Left ventricle myocardium inferior (tissue), 1 donor: ENCODE measurements at regions not wholly inside any gene's neighbourhood (a gene's known extent, or its start where the extent isn't known, plus 50 kb on each side); places are given as distances from the start of the nearest gene placed in this dataset.

ENCODE experiments used
- DNase-seq: peaks from one replicate; pipeline ENCODE4 v3.0.0-alpha.2; 2020
- H3K27ac ChIP-seq: fragments of 200-600 bp; replicated peaks from 2 replicates; pipeline ENCODE4 v1.8.0; 2021
- H3K27me3 ChIP-seq: fragments of 200-600 bp; 2 replicates; pipeline ENCODE4 v1.8.0; 2021; ENCODE audit warnings: low read depth
- H3K36me3 ChIP-seq: fragments of 200-600 bp; 2 replicates; pipeline ENCODE4 v1.8.0; 2021
- H3K4me1 ChIP-seq: fragments of 200-600 bp; 2 replicates; pipeline ENCODE4 v1.8.0; 2021
- H3K4me3 ChIP-seq: fragments of 200-600 bp; 2 replicates; pipeline ENCODE4 v1.8.0; 2021; ENCODE audit warnings: mild to moderate bottlenecking, moderate library complexity
- H3K9me3 ChIP-seq: fragments of 200-600 bp; replicated peaks from 2 replicates; pipeline ENCODE4 v1.8.0; 2021
- intact Hi-C: fragments of 100-400 bp; cut with micrococcal nuclease; formaldehyde crosslinking; loops from one replicate; pipeline ENCODE4 v1.11.0; 2022
- TF ChIP-seq, protein P1 (sequence below): fragments of 200-600 bp; IDR thresholded peaks from 2 replicates; pipeline ENCODE4 v1.8.0; 2021; ENCODE audit warnings: antibody characterized with exemption, mild to moderate bottlenecking, borderline replicate concordance
- donor health status: DM: no; HTN: yes; CAD: no; lungs with severe emphysema.

DNA sequence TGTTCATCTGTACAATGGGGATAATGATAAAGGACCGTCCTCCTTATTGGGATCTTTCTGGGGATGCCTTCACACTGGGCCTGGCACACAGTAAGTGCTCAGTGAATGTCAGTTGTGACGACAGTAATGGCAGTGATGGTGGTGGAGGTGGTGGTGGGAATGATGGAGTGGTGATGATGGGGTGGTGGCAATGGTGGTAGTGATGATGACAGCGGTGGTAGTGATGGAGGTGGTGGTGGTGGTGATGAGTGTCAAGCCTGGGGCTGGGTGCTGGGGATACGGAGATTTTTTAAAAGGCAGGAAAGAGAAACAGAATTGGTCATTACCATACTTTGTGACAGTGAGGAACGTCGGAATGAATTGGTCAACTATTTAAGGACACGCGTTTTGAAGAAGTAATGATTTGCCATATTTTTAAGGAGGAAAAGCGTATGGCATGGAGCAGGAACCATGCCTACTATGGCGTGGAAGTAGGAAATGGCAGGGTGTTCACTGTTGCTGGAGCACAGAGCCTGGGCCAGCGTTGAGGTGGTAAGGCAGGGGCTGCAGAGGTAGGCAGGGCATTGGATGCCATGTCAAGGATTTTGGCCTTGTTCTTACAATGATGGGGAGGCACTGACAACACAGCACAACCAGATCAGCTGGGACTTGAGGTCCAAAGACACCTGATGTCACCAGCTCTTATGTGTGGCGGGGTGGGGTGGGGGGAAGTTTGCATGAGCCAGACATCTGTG lies 128.7 kb downstream of the ACTL8 start:
- Histone ChIP-seq H3K9me3 (no peaks in the 10 kb centered on the region), H3K36me3 (no peaks in the 10 kb centered on the region), H3K4me3 (no peak overlapping the region), H3K27ac (no peak overlapping the region), H3K27me3 (peaks cover 28% of the 10 kb centered on the region), H3K4me1 (peaks cover 25% of the 10 kb centered on the region)
- TF ChIP-seq, protein P1, sequence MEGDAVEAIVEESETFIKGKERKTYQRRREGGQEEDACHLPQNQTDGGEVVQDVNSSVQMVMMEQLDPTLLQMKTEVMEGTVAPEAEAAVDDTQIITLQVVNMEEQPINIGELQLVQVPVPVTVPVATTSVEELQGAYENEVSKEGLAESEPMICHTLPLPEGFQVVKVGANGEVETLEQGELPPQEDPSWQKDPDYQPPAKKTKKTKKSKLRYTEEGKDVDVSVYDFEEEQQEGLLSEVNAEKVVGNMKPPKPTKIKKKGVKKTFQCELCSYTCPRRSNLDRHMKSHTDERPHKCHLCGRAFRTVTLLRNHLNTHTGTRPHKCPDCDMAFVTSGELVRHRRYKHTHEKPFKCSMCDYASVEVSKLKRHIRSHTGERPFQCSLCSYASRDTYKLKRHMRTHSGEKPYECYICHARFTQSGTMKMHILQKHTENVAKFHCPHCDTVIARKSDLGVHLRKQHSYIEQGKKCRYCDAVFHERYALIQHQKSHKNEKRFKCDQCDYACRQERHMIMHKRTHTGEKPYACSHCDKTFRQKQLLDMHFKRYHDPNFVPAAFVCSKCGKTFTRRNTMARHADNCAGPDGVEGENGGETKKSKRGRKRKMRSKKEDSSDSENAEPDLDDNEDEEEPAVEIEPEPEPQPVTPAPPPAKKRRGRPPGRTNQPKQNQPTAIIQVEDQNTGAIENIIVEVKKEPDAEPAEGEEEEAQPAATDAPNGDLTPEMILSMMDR, result no peak
- intact Hi-C loops, result no loop called here
- no peak for DNase-seq

- peaks cover 33% of the 10 kb centered on the region for H3K4me1 ChIP-seq
- TF ChIP-seq, protein P1, result no peak
- no peak for DNase-seq
- H3K4me3 ChIP-seq, result no peak overlapping the region
- no peak overlapping the region for H3K27ac ChIP-seq
- no peaks in the 10 kb centered on the region for H3K36me3 ChIP-seq
- H3K9me3 ChIP-seq, result no peaks in the 10 kb centered on the region
- intact Hi-C loops, result no loop called here
- H3K27me3 ChIP-seq, result peaks cover 37% of the 10 kb centered on the region
Measured at GRCh38 chr1:17885663-17886320, 130.7 kb downstream of the ACTL8 start.

- no peak for DNase-seq
- TF ChIP-seq, protein P1, result no peak
- no peaks in the 10 kb centered on the region for H3K36me3 ChIP-seq
- peaks cover 34% of the 10 kb centered on the region for H3K4me1 ChIP-seq
- intact Hi-C loops, result no loop called here
- H3K27me3 ChIP-seq, result peaks cover 37% of the 10 kb centered on the region
- no peak overlapping the region for H3K27ac ChIP-seq
- H3K4me3 ChIP-seq, result no peak overlapping the region
- H3K9me3 ChIP-seq, result no peaks in the 10 kb centered on the region
Measured at GRCh38 chr1:17886386-17886785, 131.3 kb downstream of the ACTL8 start.

DNA sequence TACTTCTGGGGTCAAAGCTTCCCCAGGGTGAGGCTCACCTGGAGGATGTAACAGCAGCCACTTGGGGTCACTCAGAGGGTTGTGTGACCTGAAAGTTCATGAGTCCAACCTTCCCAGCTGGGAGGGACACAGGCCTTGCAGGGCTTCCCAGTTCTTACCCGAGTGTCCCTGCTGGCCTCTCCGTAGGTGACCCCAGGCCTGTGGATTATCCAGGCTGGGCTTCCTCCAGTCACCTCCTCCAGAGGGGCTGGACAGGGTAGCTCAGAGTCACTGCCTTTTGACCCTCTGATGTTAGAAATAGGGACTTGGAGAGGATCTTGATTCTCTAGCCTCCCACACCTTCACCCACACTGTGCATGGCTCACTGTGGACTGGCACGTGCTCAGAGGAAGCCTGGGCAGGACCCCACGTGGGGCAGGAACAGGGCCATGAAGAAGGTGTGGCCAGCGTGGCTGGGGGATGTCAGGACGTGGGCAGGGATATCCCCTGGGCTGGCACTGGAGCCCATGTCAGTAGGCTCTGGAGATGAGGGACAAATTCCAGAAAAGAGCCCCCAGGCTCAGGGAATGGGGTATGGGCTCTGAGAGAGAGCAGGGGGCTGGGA lies 131.8 kb downstream of the ACTL8 start:
- Histone ChIP-seq H3K4me1 (peaks cover 35% of the 10 kb centered on the region), H3K27me3 (peaks cover 37% of the 10 kb centered on the region), H3K4me3 (no peak overlapping the region), H3K27ac (no peak overlapping the region), H3K9me3 (no peaks in the 10 kb centered on the region), H3K36me3 (no peaks in the 10 kb centered on the region)
- TF ChIP-seq, protein P1, result no peak
- no peak for DNase-seq
- intact Hi-C loops, result no loop called here

DNA sequence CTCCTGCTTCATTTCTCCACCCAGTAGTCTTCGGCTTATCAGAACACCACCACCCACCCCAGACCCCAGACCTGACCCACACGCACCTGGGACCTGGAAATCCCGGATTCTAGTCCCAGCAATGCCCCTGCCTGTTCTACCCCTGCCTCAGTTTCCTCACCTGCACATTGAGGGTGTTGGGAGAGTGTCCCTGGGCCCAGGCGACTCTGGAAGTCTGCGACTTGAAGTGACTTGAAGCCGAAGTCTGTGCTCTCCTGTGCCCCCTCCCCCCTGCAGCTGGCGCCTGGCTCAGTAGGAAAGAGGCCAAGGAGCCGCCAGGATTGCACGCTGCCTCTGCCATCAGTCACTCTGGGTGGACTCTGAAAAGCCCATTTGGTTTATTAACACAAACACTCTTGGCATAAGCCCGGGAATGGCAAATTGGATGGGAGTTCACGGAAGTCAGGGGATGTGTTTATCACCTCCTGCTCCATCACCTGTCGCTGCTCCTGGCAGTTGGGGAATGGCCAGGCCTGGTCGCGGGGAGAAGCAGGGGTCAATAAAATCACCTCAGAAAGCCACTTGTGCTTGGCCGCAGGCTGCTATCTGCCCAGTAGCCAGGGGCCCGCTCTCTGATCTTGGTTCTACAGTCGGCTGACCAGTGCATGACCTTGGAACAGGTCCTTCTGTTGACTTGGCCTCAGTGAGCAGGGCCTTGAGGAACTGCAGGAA lies 132.7 kb downstream of the ACTL8 start:
- no peaks in the 10 kb centered on the region for H3K9me3 ChIP-seq
- peaks cover 37% of the 10 kb centered on the region for H3K27me3 ChIP-seq
- intact Hi-C loops, result no loop called here
- peaks cover 42% of the 10 kb centered on the region for H3K4me1 ChIP-seq
- no peak overlapping the region for H3K4me3 ChIP-seq
- no peak overlapping the region for H3K27ac ChIP-seq
- no peaks in the 10 kb centered on the region for H3K36me3 ChIP-seq
- DNase-seq, result no peak
- TF ChIP-seq, protein P1, result no peak
